Epithelial cell of proximal tubule (primary cell): ENCODE measurements at regions not wholly inside any gene's neighbourhood (a gene's known extent, or its start where the extent isn't known, plus 50 kb on each side); places are given as distances from the start of the nearest gene placed in this dataset.

Experiments
- DNase-seq: peaks from one replicate; pipeline ENCODE4 v3.0.0-alpha.2; 2011; ENCODE audit warnings: low read depth
- H3K4me3 ChIP-seq: 2 replicates; pipeline ENCODE4 v1.5.1; 2011; ENCODE audit warnings: low read depth, mild to moderate bottlenecking, low read length
- TF ChIP-seq, protein P1 (sequence below): conservative IDR thresholded peaks from 2 replicates; pipeline ENCODE4 v1.5.1; 2012; ENCODE audit warnings: low read depth, mild to moderate bottlenecking, low read length

DNA sequence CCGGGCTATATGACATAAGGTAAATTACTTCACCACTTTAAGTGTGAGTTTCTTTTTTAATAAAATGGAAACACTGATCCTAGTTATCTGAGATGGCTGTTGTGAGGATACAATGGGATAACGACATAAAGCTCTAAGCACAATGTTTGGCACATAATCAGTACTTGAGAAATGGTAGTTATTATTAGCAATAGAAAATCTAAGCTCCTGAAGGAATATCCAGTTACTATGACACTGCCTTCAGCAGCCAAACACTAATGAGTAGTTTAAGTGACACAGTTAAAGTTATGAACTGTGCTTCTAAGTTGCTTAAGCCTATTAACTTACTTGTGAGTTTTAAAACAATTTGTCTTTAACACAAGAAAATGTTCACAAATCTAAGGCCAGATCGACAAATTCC, 96.8 kb downstream of the ELAPOR2 start:
- TF ChIP-seq, protein P1, sequence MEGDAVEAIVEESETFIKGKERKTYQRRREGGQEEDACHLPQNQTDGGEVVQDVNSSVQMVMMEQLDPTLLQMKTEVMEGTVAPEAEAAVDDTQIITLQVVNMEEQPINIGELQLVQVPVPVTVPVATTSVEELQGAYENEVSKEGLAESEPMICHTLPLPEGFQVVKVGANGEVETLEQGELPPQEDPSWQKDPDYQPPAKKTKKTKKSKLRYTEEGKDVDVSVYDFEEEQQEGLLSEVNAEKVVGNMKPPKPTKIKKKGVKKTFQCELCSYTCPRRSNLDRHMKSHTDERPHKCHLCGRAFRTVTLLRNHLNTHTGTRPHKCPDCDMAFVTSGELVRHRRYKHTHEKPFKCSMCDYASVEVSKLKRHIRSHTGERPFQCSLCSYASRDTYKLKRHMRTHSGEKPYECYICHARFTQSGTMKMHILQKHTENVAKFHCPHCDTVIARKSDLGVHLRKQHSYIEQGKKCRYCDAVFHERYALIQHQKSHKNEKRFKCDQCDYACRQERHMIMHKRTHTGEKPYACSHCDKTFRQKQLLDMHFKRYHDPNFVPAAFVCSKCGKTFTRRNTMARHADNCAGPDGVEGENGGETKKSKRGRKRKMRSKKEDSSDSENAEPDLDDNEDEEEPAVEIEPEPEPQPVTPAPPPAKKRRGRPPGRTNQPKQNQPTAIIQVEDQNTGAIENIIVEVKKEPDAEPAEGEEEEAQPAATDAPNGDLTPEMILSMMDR: no peak
- DNase-seq: no peak
- H3K4me3 ChIP-seq: no peak overlapping the region

GRCh38 chr7:86961686-86962085, 97.8 kb downstream of the ELAPOR2 start:
- no peak for DNase-seq
- no peak overlapping the region for H3K4me3 ChIP-seq
- TF ChIP-seq, protein P1: no peak

GRCh38 chr7:86958380-86958779, 101.1 kb downstream of the ELAPOR2 start:
- TF ChIP-seq, protein P1: no peak
- no peak for DNase-seq
- no peak overlapping the region for H3K4me3 ChIP-seq

DNA sequence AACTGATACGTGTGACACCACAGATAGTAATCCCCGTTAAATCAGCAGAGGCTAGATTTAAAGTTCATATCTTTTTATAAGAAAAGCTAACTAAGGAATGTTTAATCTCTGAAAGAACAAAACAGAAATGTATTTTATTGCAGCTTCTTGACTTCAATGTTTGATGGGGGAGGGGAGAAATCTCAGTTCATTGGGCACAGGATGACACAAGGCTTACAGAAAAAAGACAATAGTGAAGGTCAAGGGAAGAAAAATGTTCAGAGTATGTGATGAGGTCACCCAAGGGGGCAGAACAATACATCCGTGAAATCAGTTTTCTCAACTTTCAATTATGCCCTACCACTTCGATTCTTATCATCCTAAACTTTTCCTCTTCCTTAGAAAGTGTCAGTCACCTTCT, 102.9 kb downstream of the ELAPOR2 start:
- DNase-seq: no peak
- H3K4me3 ChIP-seq: no peak overlapping the region
- TF ChIP-seq, protein P1: no peak

GRCh38 chr7:86955895-86956503, 103.5 kb downstream of the ELAPOR2 start:
- TF ChIP-seq, protein P1: no peak
- DNase-seq: no peak
- no peak overlapping the region for H3K4me3 ChIP-seq

DNA sequence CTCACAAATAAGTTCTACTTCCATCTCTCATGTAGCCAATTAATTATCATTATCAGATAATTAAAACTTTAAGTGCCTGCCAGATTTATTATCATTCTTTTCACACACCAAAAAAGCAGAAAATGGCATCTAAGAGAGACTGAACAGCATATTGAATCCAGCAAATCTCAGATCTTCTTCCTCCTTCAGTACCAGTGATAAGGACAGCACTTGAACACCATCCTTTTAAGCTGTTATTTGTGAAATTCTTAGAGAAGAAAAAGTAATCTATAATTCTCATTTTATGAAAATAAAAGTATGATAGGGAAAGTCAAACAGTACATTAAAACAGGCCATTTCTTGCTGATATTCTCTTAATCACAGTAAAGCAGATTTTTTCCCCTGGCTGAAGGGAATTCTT, 104.5 kb downstream of the ELAPOR2 start:
- no peak for DNase-seq
- no peak overlapping the region for H3K4me3 ChIP-seq
- TF ChIP-seq, protein P1: no peak

- DNase-seq: no peak
- H3K4me3 ChIP-seq: no peak overlapping the region
- TF ChIP-seq, protein P1: no peak
Observed at GRCh38 chr7:86953653-86954336, 105.7 kb downstream of the ELAPOR2 start.
